ENCODE measurements at regions not wholly inside any gene's neighbourhood (a gene's known extent, or its start where the extent isn't known, plus 50 kb on each side); places are given as distances from the start of the nearest gene placed in this dataset.

DNA sequence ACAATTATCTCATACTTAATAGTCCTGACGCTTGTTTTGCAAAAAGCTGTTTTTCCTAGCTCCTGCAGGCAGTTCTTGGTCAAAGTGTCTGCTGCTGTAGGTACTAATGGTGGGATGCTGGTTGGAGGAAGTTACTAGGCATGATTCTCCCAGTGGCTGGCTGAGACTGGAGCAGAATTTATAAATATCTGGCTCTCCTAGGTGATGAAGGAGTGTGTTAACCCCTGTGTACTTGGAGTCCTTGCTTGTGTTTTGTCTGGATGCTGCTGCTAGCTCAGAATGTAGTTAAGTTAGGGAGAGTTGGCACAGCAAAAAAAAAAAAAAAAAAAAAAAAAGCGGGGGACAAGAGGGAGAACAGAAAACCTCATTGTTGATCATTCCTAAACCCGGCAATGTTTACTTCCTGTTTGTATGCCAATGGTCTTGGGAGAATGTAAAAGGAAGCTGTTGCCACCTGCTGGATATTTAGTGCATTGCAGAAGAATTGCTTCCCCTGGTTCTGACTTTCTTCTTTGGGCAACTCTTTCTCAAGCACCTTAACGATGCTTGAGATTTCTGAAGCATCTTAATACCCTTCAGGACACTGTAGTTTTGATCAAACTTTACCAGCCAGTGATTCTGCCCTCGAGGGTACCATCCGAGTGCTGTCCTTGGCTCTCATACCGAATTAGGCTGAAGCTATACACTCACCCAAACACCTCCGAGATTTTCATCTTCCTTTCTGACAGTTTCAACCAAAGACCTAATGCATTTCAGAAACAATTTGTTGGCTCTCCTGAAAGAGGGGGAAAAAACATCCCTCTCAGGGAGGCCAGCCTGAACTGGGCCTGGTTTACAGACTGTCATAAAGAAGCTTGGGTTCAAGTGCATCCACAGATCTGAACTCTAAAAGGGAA is 71.7 kb upstream of the WWC1 start:
- Histone ChIP-seq H3K4me1 (peaks cover 6% of the 10 kb centered on the region; the same call in 1 of the 2 replicates), H3K27ac (no peak overlapping the region), H3K9me3 (no peaks in the 10 kb centered on the region), H4K20me1 (no peaks in the 10 kb centered on the region), H3K36me3 (peaks cover 93% of the 10 kb centered on the region), H3K9ac (no peak overlapping the region), H3K4me3 (no peak overlapping the region), H3K27me3 (no peaks in the 10 kb centered on the region), H3K4me2 (peak overlapping the region; percentile 48)
- no peak for TF ChIP-seq Cebpa-rat (IDR thresholded peaks at IDR 0.05)

GRCh38 chr5:168224085-168224484 is 67.4 kb upstream of the WWC1 start:
- no peak overlapping the region for H3K9ac ChIP-seq
- H3K9me3 ChIP-seq: no peaks in the 10 kb centered on the region
- H3K27ac ChIP-seq: no peak overlapping the region
- no peak for TF ChIP-seq Cebpa-rat (IDR thresholded peaks at IDR 0.05)
- no peaks in the 10 kb centered on the region for H4K20me1 ChIP-seq
- H3K27me3 ChIP-seq: no peaks in the 10 kb centered on the region
- peaks cover 90% of the 10 kb centered on the region for H3K36me3 ChIP-seq
- H3K4me3 ChIP-seq: no peak overlapping the region
- H3K4me1 ChIP-seq: peaks cover 15% of the 10 kb centered on the region
- H3K4me2 ChIP-seq: no peak overlapping the region

DNA sequence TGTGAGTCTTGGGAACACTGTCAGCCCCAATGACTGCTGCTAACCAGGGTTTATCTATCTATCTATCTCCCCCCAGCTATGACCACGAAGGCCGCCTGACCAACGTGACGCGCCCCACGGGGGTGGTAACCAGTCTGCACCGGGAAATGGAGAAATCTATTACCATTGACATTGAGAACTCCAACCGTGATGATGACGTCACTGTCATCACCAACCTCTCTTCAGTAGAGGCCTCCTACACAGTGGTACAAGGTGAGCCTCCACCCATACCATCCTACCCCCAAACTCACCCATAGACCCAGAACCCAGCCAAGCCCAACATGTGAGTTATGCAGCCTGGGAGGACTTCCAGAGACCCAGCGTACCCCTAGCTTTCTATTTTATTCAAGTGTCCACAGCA is 65.4 kb upstream of the WWC1 start:
- peaks cover 9% of the 10 kb centered on the region for H3K4me1 ChIP-seq
- H3K27me3 ChIP-seq: no peaks in the 10 kb centered on the region
- no peak overlapping the region for H3K9ac ChIP-seq
- no peak for TF ChIP-seq Cebpa-rat (IDR thresholded peaks at IDR 0.05)
- no peaks in the 10 kb centered on the region for H4K20me1 ChIP-seq
- H3K4me2 ChIP-seq: no peak overlapping the region
- H3K4me3 ChIP-seq: no peak overlapping the region
- no peaks in the 10 kb centered on the region for H3K9me3 ChIP-seq
- no peak overlapping the region for H3K27ac ChIP-seq
- H3K36me3 ChIP-seq: peaks cover 97% of the 10 kb centered on the region

GRCh38 chr5:168227001-168227400 is 64.4 kb upstream of the WWC1 start:
- H3K4me2 ChIP-seq: no peak overlapping the region
- H3K36me3 ChIP-seq: peaks cover 97% of the 10 kb centered on the region
- no peak overlapping the region for H3K9ac ChIP-seq
- H3K4me1 ChIP-seq: peaks cover 9% of the 10 kb centered on the region
- no peak overlapping the region for H3K27ac ChIP-seq
- no peaks in the 10 kb centered on the region for H4K20me1 ChIP-seq
- no peak overlapping the region for H3K4me3 ChIP-seq
- H3K27me3 ChIP-seq: no peaks in the 10 kb centered on the region
- no peaks in the 10 kb centered on the region; the same call in 1 of the 2 replicates for H3K9me3 ChIP-seq
- no peak for TF ChIP-seq Cebpa-rat (IDR thresholded peaks at IDR 0.05)

DNA sequence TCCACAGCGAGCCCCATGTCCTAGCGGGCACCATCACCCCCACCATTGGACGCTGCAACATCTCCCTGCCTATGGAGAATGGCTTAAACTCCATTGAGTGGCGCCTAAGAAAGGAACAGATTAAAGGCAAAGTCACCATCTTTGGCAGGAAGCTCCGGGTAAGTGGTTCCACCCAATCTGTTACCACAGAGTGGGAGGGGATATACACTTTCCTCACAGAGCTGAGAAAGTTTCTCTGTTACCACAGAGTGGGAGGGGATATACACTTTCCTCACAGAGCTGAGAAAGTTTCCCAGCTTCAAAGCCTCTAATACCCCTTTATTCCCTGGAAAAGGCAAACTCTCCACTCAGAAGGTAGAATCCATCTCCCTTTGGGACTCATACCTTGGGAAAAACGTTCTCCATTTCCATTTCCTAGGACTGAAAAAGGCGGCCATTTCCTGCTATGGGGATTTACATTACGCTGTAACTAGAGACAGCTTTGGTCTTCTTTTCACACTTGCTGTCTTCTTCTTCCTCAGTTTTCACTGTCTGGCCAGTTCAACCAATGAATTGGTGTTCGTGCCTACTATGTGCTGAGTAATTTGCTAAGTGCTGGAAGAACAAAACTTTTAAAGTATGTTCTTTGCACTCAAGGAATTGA is 63.4 kb upstream of the WWC1 start:
- Histone ChIP-seq H4K20me1 (no peaks in the 10 kb centered on the region), H3K9me3 (no peaks in the 10 kb centered on the region; the same call in 1 of the 2 replicates), H3K4me1 (peaks cover 9% of the 10 kb centered on the region), H3K27me3 (no peaks in the 10 kb centered on the region), H3K36me3 (peaks cover 95% of the 10 kb centered on the region), H3K9ac (no peak overlapping the region), H3K4me2 (peak overlapping the region; percentile 34; the same call in 1 of the 2 replicates), H3K4me3 (no peak overlapping the region), H3K27ac (no peak overlapping the region)
- no peak for TF ChIP-seq Cebpa-rat (IDR thresholded peaks at IDR 0.05)

- Histone ChIP-seq H4K20me1 (no peaks in the 10 kb centered on the region), H3K4me2 (no peak overlapping the region), H3K36me3 (peaks cover 95% of the 10 kb centered on the region), H3K9me3 (no peaks in the 10 kb centered on the region; the same call in 1 of the 2 replicates), H3K9ac (no peak overlapping the region), H3K4me1 (peaks cover 9% of the 10 kb centered on the region), H3K27ac (no peak overlapping the region), H3K27me3 (no peaks in the 10 kb centered on the region), H3K4me3 (no peak overlapping the region)
- no peak for TF ChIP-seq Cebpa-rat (IDR thresholded peaks at IDR 0.05)
These were observed 62.8 kb upstream of the WWC1 start for GRCh38 chr5:168228668-168229067.

DNA sequence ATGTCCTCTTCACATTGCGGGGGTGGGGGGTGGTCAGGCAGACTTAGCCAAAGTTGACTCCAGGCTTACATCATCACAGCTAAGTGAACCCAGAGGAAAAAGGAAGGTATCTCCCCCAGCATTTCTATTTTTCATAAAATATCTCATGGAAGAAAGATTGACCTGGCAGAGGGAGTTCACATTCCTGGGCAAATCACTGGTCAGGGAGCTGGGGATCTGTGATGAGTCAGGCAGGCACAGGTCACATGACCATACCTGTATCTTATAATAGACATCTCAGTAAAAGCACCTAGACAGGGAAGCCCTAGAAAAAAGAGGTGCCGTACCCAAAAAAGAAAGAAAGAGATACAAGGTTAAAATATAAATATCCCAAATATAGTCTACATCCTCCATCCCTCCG is 57.3 kb upstream of the WWC1 start:
- H3K9ac ChIP-seq: no peak overlapping the region
- H4K20me1 ChIP-seq: no peaks in the 10 kb centered on the region
- H3K36me3 ChIP-seq: peaks cover 77% of the 10 kb centered on the region
- no peak for TF ChIP-seq Cebpa-rat (IDR thresholded peaks at IDR 0.05)
- H3K4me2 ChIP-seq: no peak overlapping the region
- no peak overlapping the region for H3K4me3 ChIP-seq
- H3K27ac ChIP-seq: no peak overlapping the region
- no peaks in the 10 kb centered on the region; the same call in 1 of the 2 replicates for H3K9me3 ChIP-seq
- peaks cover 10% of the 10 kb centered on the region for H3K4me1 ChIP-seq
- no peaks in the 10 kb centered on the region for H3K27me3 ChIP-seq

DNA sequence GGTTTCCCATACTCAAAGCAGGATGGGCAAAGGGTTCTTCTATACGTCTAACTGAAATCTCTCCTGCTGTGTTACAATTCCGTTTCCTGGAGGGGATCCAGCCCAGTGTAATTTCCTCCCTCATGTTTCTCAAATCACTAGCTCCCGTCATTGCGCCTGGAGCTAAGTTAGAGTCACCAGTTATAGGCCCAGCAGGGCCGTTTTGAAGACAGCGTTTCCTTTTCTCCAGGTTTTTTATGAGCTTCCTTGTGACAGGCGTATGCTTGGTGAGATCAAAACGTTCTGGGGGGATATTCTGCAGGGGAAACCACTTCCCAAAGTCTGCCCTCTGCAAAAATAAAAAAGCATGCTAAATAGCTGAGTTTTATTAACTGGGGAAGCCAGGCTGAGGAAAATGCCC is 53.0 kb upstream of the WWC1 start:
- H3K27me3 ChIP-seq: no peaks in the 10 kb centered on the region
- no peaks in the 10 kb centered on the region for H3K9me3 ChIP-seq
- H4K20me1 ChIP-seq: peaks cover 5% of the 10 kb centered on the region; the same call in 1 of the 2 replicates
- no peak overlapping the region for H3K27ac ChIP-seq
- peaks cover 27% of the 10 kb centered on the region for H3K4me1 ChIP-seq
- no peak overlapping the region for H3K4me2 ChIP-seq
- H3K36me3 ChIP-seq: peaks cover 56% of the 10 kb centered on the region
- TF ChIP-seq Cebpa-rat (IDR thresholded peaks at IDR 0.05): no peak
- H3K4me3 ChIP-seq: no peak overlapping the region
- no peak overlapping the region for H3K9ac ChIP-seq

- Histone ChIP-seq H3K9me3 (no peaks in the 10 kb centered on the region), H3K27ac (no peak overlapping the region), H3K27me3 (no peaks in the 10 kb centered on the region), H3K9ac (no peak overlapping the region), H3K4me1 (peaks cover 27% of the 10 kb centered on the region), H4K20me1 (peaks cover 5% of the 10 kb centered on the region; the same call in 1 of the 2 replicates), H3K36me3 (peaks cover 58% of the 10 kb centered on the region), H3K4me3 (no peak overlapping the region), H3K4me2 (peak overlapping the region; percentile 59)
- no peak for TF ChIP-seq Cebpa-rat (IDR thresholded peaks at IDR 0.05)
These were observed 52.1 kb upstream of the WWC1 start for GRCh38 chr5:168239325-168239724.
